GM12891 (cell line): ENCODE measurements at regions not wholly inside any gene's neighbourhood (a gene's known extent, or its start where the extent isn't known, plus 50 kb on each side); places are given as distances from the start of the nearest gene placed in this dataset.

ENCODE experiments used
- PAX5 ChIP-seq: IDR thresholded peaks from 2 replicates; pipeline ENCODE4 v1.6.1; 2011; ENCODE audit warnings: low read length, moderate library complexity, mild to moderate bottlenecking; ENCODE audit not compliant: insufficient read depth, severe bottlenecking
- POLR2A ChIP-seq: IDR thresholded peaks from 2 replicates; pipeline ENCODE4 v1.6.1; 2011; ENCODE audit warnings: low read depth, low read length, control low read depth
- POLR2AphosphoS5 ChIP-seq: IDR thresholded peaks from 2 replicates; pipeline ENCODE4 v1.6.1; 2011; ENCODE audit warnings: low read depth, low read length, control low read depth
- POU2F2 ChIP-seq: IDR thresholded peaks from 2 replicates; pipeline ENCODE4 v1.6.1; 2011; ENCODE audit warnings: low read depth, mild to moderate bottlenecking, control low read depth, low read length, moderate library complexity
- TAF1 ChIP-seq: IDR thresholded peaks from 2 replicates; pipeline ENCODE4 v1.6.1; 2011; ENCODE audit warnings: low read depth, low read length, control low read depth

DNA sequence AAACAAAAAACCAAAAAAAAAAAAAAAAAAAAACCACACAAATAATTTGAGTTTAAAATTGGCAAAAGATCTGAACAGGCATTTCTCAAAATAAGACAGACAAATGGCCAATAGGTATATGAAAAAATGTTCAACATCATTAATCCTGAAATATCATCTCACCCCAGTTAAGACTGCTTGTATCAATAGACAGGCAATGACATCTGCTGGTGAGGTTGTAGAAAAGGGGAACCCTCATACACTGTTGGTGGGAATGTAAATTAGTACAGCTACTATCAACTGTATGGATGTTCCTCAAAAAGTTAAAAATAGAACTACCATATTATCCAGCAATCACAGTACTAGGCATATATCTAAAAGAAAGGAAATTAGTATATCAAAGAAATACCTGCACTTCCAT lies 523.1 kb downstream of the XIRP2 start:
- no peak for TF ChIP-seq POLR2A
- no peak for TF ChIP-seq POLR2AphosphoS5
- TF ChIP-seq PAX5: no peak
- TF ChIP-seq TAF1: no peak
- no peak for TF ChIP-seq POU2F2
